H9 (cell line): ENCODE measurements at regions not wholly inside any gene's neighbourhood (a gene's known extent, or its start where the extent isn't known, plus 50 kb on each side); places are given as distances from the start of the nearest gene placed in this dataset.

Experiments
- DNase-seq: peaks from one replicate; pipeline ENCODE4 v3.0.0-alpha.2; 2017
- H2AFZ ChIP-seq: one replicate; pipeline ENCODE4 v1.6.1; 2013; ENCODE audit warnings: mild to moderate bottlenecking, low read length, control low read depth, moderate library complexity
- H2AK5ac ChIP-seq: 2 replicates; pipeline ENCODE4 v1.6.1; 2013; ENCODE audit warnings: low read length, control low read depth, mixed read lengths; ENCODE audit not compliant: insufficient read length
- H2BK120ac ChIP-seq: one replicate; pipeline ENCODE4 v1.6.1; 2013; ENCODE audit warnings: low read depth, mild to moderate bottlenecking, low read length, control low read depth, inconsistent platforms; ENCODE audit not compliant: poor library complexity, severe bottlenecking
- H2BK12ac ChIP-seq: 2 replicates; pipeline ENCODE4 v1.6.1; 2013; ENCODE audit warnings: low read length, control low read depth, mixed read lengths, low read depth; ENCODE audit not compliant: insufficient read length
- H2BK15ac ChIP-seq: 2 replicates; pipeline ENCODE4 v1.6.1; 2013; ENCODE audit warnings: low read depth, low read length, control low read depth
- H2BK20ac ChIP-seq: one replicate; pipeline ENCODE4 v1.6.1; 2013; ENCODE audit warnings: low read depth, mild to moderate bottlenecking, low read length, control low read depth, inconsistent platforms; ENCODE audit not compliant: poor library complexity, severe bottlenecking
- H2BK5ac ChIP-seq: 2 replicates; pipeline ENCODE4 v1.6.1; 2013; ENCODE audit warnings: low read length, control low read depth, mixed read lengths; ENCODE audit not compliant: insufficient read length
- H3K14ac ChIP-seq: 2 replicates; pipeline ENCODE4 v1.6.1; 2013; ENCODE audit warnings: low read length, control low read depth; ENCODE audit not compliant: insufficient read depth
- H3K18ac ChIP-seq: 2 replicates; pipeline ENCODE4 v1.6.1; 2013; ENCODE audit warnings: low read depth, mild to moderate bottlenecking, mixed read lengths, low read length, control low read depth; ENCODE audit not compliant: insufficient read length
- H3K23ac ChIP-seq: 2 replicates; pipeline ENCODE4 v1.6.1; 2013; ENCODE audit warnings: low read length, control low read depth, mixed read lengths, low read depth; ENCODE audit not compliant: insufficient read length
- H3K23me2 ChIP-seq: 2 replicates; pipeline ENCODE4 v1.6.1; 2013; ENCODE audit warnings: low read depth, mild to moderate bottlenecking, mixed read lengths, low read length, control low read depth; ENCODE audit not compliant: insufficient read length, poor library complexity, severe bottlenecking
- H3K27ac ChIP-seq: 2 replicates; pipeline ENCODE4 v1.5.1; 2013; ENCODE audit warnings: low read length, control low read depth, mixed read lengths, low read depth; ENCODE audit not compliant: insufficient read length
- H3K27me3 ChIP-seq: 2 replicates; pipeline ENCODE4 v1.6.1; 2013; ENCODE audit warnings: low read length, control low read depth, inconsistent platforms; ENCODE audit not compliant: insufficient read depth
- H3K4ac ChIP-seq: 2 replicates; pipeline ENCODE4 v1.6.1; 2013; ENCODE audit warnings: low read depth, mild to moderate bottlenecking, control low read depth, inconsistent platforms, low read length, moderate library complexity
- H3K4me1 ChIP-seq: 2 replicates; pipeline ENCODE4 v1.6.1; 2013; ENCODE audit warnings: low read length, control low read depth, inconsistent platforms; ENCODE audit not compliant: insufficient read depth
- H3K4me2 ChIP-seq: 2 replicates; pipeline ENCODE4 v1.6.1; 2013; ENCODE audit warnings: low read length, control low read depth, mixed read lengths; ENCODE audit not compliant: insufficient read length, insufficient read depth
- H3K56ac ChIP-seq: 2 replicates; pipeline ENCODE4 v1.6.1; 2013; ENCODE audit warnings: low read depth, mild to moderate bottlenecking, mixed read lengths, low read length, control low read depth; ENCODE audit not compliant: insufficient read length
- H3K79me1 ChIP-seq: 2 replicates; pipeline ENCODE4 v1.6.1; 2013; ENCODE audit warnings: low read depth, mild to moderate bottlenecking, moderate library complexity, low read length, control low read depth, inconsistent platforms; ENCODE audit not compliant: insufficient read depth, poor library complexity, severe bottlenecking
- H3K79me2 ChIP-seq: 2 replicates; pipeline ENCODE4 v1.6.1; 2013; ENCODE audit warnings: low read length, control low read depth, inconsistent platforms; ENCODE audit not compliant: insufficient read depth
- H3K9ac ChIP-seq: 2 replicates; pipeline ENCODE4 v1.6.1; 2013; ENCODE audit warnings: low read length, control low read depth, mixed read lengths; ENCODE audit not compliant: insufficient read length; ENCODE audit errors: extremely low read depth
- H3K9me3 ChIP-seq: one replicate; pipeline ENCODE4 v1.6.1; 2013; ENCODE audit warnings: low read depth, low read length, inconsistent platforms; ENCODE audit not compliant: control insufficient read depth
- H3T11ph ChIP-seq: one replicate; pipeline ENCODE4 v1.6.1; 2013; ENCODE audit warnings: mild to moderate bottlenecking, low read length, control low read depth, inconsistent platforms
- H4K20me1 ChIP-seq: one replicate; pipeline ENCODE4 v1.6.1; 2013; ENCODE audit not compliant: control insufficient read depth, insufficient read length, insufficient read depth
- H4K5ac ChIP-seq: 2 replicates; pipeline ENCODE4 v1.6.1; 2013; ENCODE audit warnings: low read depth, mild to moderate bottlenecking, mixed read lengths, low read length, control low read depth; ENCODE audit not compliant: insufficient read length
- H4K8ac ChIP-seq: replicated peaks from 2 replicates; pipeline ENCODE4 v1.6.1; 2013; ENCODE audit warnings: low read length, control low read depth, mixed read lengths, low read depth; ENCODE audit not compliant: insufficient read length
- H4K91ac ChIP-seq: 2 replicates; pipeline ENCODE4 v1.6.1; 2013; ENCODE audit warnings: low read depth, mild to moderate bottlenecking, moderate library complexity, mixed read lengths, low read length, control low read depth; ENCODE audit not compliant: insufficient read length
- H3K27ac Mint-ChIP-seq, 3 experiments: 2 replicates in 2 of 3; 3 replicates in 1 of 3; pipeline ENCODE4 v1.8.0; 2020 to 2021; ENCODE audit warnings: mixed read lengths in 3 of 3, mild to moderate bottlenecking in 1 of 3, moderate library complexity in 1 of 3
- H3K27me3 Mint-ChIP-seq: 2 replicates; pipeline ENCODE4 v1.8.0; 2021; ENCODE audit warnings: low read depth, mild to moderate bottlenecking, moderate library complexity, mixed read lengths
- H3K36me3 Mint-ChIP-seq, 3 experiments: 2 replicates in 2 of 3; 3 replicates in 1 of 3; pipeline ENCODE4 v1.8.0; 2020 to 2021; ENCODE audit warnings: low read depth in 3 of 3, mixed read lengths in 3 of 3; ENCODE audit not compliant: insufficient read depth in 1 of 3
- H3K4me1 Mint-ChIP-seq, 2 experiments: 2 replicates each; pipeline ENCODE4 v1.8.0; 2020; ENCODE audit warnings: mixed read lengths in 2 of 2
- H3K4me3 Mint-ChIP-seq, 2 experiments: 2 replicates in 1 of 2; 3 replicates in 1 of 2; pipeline ENCODE4 v1.8.0; 2020 to 2021; ENCODE audit warnings: mild to moderate bottlenecking in 2 of 2, mixed read lengths in 2 of 2, moderate library complexity in 1 of 2
- H3K9me3 Mint-ChIP-seq, 2 experiments: 2 replicates in 1 of 2; 3 replicates in 1 of 2; pipeline ENCODE4 v1.8.0; 2020; ENCODE audit warnings: mild to moderate bottlenecking in 2 of 2, mixed read lengths in 2 of 2, moderate library complexity in 1 of 2
- WGBS: extraction: QIAGEN DNeasy Blood & Tissue Kit; methylation state at CpG from one replicate; pipeline ENCODE4 v1.1.7; 2013; ENCODE audit warnings: missing lambda C conversion rate, low lambda C conversion rate, mixed read lengths; ENCODE audit not compliant: insufficient read length; ENCODE audit errors: extremely low coverage; 5-methylcytosine and 5-hydroxymethylcytosine counted together
- TF ChIP-seq, protein P1 (sequence below): fragments of 200-600 bp; sonication (generic); conservative IDR thresholded peaks from 3 replicates; pipeline ENCODE4 v1.8.0; 2021; ENCODE audit warnings: antibody characterized with exemption, mild to moderate bottlenecking

DNA sequence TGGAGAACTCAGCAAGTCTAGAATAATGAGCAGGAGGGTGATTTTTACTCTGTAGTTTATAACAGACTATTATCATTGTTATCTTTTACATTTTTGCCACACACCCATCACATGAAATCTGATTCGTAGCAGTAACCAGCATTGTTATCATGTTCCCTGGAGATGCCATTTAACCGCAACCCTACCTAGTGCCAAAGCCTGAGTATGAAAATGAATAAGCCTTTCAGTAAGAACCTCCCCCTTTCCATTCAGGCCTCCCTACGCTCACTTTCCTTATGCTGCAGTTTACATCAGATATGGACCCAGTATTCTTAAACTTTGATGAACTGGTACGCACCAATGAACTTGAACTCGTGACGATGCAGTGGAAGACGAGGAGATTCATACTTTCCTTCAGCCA lies 158.7 kb upstream of the SPRED1 start:
- Histone ChIP-seq H3K9me3 (no peaks in the 10 kb centered on the region), H4K91ac (no peak overlapping the region), H3K56ac (no peak overlapping the region), H2AFZ (no peak overlapping the region), H2BK12ac (no peak overlapping the region), H3K4ac (no peak overlapping the region), H2AK5ac (no peak overlapping the region), H3K27me3 (no peaks in the 10 kb centered on the region), H2BK20ac (no peak overlapping the region), H3K23me2 (no peaks in the 10 kb centered on the region), H3K79me2 (no peaks in the 10 kb centered on the region), H3K4me2 (no peak overlapping the region), H4K20me1 (no peaks in the 10 kb centered on the region), H4K5ac (no peak overlapping the region), H2BK15ac (no peak overlapping the region), H2BK5ac (no peak overlapping the region), H3K79me1 (no peaks in the 10 kb centered on the region), H3K9ac (no peak overlapping the region), H3K14ac (no peak overlapping the region), H3K18ac (no peak overlapping the region), H3T11ph (no peak overlapping the region), H3K4me1 (no peaks in the 10 kb centered on the region), H3K23ac (no peak overlapping the region), H4K8ac (no peak overlapping the region), H3K27ac (no peak overlapping the region), H2BK120ac (no peak overlapping the region)
- TF ChIP-seq, protein P1, sequence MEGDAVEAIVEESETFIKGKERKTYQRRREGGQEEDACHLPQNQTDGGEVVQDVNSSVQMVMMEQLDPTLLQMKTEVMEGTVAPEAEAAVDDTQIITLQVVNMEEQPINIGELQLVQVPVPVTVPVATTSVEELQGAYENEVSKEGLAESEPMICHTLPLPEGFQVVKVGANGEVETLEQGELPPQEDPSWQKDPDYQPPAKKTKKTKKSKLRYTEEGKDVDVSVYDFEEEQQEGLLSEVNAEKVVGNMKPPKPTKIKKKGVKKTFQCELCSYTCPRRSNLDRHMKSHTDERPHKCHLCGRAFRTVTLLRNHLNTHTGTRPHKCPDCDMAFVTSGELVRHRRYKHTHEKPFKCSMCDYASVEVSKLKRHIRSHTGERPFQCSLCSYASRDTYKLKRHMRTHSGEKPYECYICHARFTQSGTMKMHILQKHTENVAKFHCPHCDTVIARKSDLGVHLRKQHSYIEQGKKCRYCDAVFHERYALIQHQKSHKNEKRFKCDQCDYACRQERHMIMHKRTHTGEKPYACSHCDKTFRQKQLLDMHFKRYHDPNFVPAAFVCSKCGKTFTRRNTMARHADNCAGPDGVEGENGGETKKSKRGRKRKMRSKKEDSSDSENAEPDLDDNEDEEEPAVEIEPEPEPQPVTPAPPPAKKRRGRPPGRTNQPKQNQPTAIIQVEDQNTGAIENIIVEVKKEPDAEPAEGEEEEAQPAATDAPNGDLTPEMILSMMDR: no peak
- Mint-ChIP-seq H3K27me3 (peaks cover 3% of the 10 kb centered on the region; the same call in 1 of the 2 replicates), H3K9me3 (peaks cover 0 to 12% of the 10 kb centered on the region in 2 experiments; a peak in 3 of 5 replicates), H3K4me3 (no peak overlapping the region), H3K36me3 (peaks cover 2 to 4% (median 3%) of the 10 kb centered on the region in 3 experiments; a peak in 2 of 7 replicates), H3K27ac (no peak overlapping the region), H3K4me1 (peaks cover 0 to 5% of the 10 kb centered on the region in 2 experiments; a peak in 1 of 4 replicates)
- DNase-seq: no peak
- WGBS: no CpG with 5 or more reads among the region's 7 CpGs
